ENCODE measurements at regions not wholly inside any gene's neighbourhood (a gene's known extent, or its start where the extent isn't known, plus 50 kb on each side); places are given as distances from the start of the nearest gene placed in this dataset.

GRCh38 chr14:97298736-97299135 lies 501.6 kb downstream of the VRK1 start:
- no peak for DNase-seq (ENCODE audit: low read depth)

- DNase-seq (ENCODE audit: low read depth), result no peak
Observed at GRCh38 chr14:97299661-97300060, 502.5 kb downstream of the VRK1 start.

GRCh38 chr14:97301931-97302559 lies 504.9 kb downstream of the VRK1 start:
- DNase-seq (ENCODE audit: low read depth), result no peak

- no peak for DNase-seq (ENCODE audit: low read depth)
Observed at GRCh38 chr14:97306133-97306759, 509.1 kb downstream of the VRK1 start.

GRCh38 chr14:97306760-97307246 lies 509.6 kb downstream of the VRK1 start:
- no peak for DNase-seq (ENCODE audit: low read depth)

- no peak for DNase-seq (ENCODE audit: low read depth)
Observed at GRCh38 chr14:97311411-97311810, 514.2 kb downstream of the VRK1 start.

GRCh38 chr14:97312910-97313309 lies 515.7 kb downstream of the VRK1 start:
- no peak for DNase-seq (ENCODE audit: low read depth)

- DNase-seq (ENCODE audit: low read depth), result no peak
Observed at GRCh38 chr14:97315790-97316189, 518.6 kb downstream of the VRK1 start.

GRCh38 chr14:97318380-97318779 lies 521.2 kb downstream of the VRK1 start:
- DNase-seq (ENCODE audit: low read depth), result no peak

GRCh38 chr14:97319691-97320090 lies 522.5 kb downstream of the VRK1 start:
- DNase-seq (ENCODE audit: low read depth), result no peak

GRCh38 chr14:97328743-97329142 lies 531.6 kb downstream of the VRK1 start:
- no peak for DNase-seq (ENCODE audit: low read depth)

GRCh38 chr14:97329701-97330100 lies 532.5 kb downstream of the VRK1 start:
- DNase-seq (ENCODE audit: low read depth), result no peak

GRCh38 chr14:97331058-97331457 lies 533.9 kb downstream of the VRK1 start:
- no peak for DNase-seq (ENCODE audit: low read depth)

GRCh38 chr14:97331526-97331925 lies 534.3 kb downstream of the VRK1 start:
- DNase-seq (ENCODE audit: low read depth), result no peak

GRCh38 chr14:97336179-97336578 lies 539.0 kb downstream of the VRK1 start:
- DNase-seq (ENCODE audit: low read depth), result no peak

- DNase-seq (ENCODE audit: low read depth), result no peak
Observed at GRCh38 chr14:97336816-97337215, 539.6 kb downstream of the VRK1 start.

GRCh38 chr14:97337267-97337666 lies 540.1 kb downstream of the VRK1 start:
- no peak for DNase-seq (ENCODE audit: low read depth)

- no peak for DNase-seq (ENCODE audit: low read depth)
Observed at GRCh38 chr14:97337670-97338069, 540.5 kb downstream of the VRK1 start.

- no peak for DNase-seq (ENCODE audit: low read depth)
Observed at GRCh38 chr14:97344666-97345065, 547.5 kb downstream of the VRK1 start.

GRCh38 chr14:97346675-97347074 lies 549.5 kb downstream of the VRK1 start:
- no peak for DNase-seq (ENCODE audit: low read depth)

- no peak for DNase-seq (ENCODE audit: low read depth)
Observed at GRCh38 chr14:97349463-97349862, 552.3 kb downstream of the VRK1 start.

- no peak for DNase-seq (ENCODE audit: low read depth)
Observed at GRCh38 chr14:97349946-97350345, 552.8 kb downstream of the VRK1 start.

GRCh38 chr14:97350415-97350814 lies 553.2 kb downstream of the VRK1 start:
- DNase-seq (ENCODE audit: low read depth), result no peak
